ENCODE measurements at regions not wholly inside any gene's neighbourhood (a gene's known extent, or its start where the extent isn't known, plus 50 kb on each side); places are given as distances from the start of the nearest gene placed in this dataset.
A peak's percentile ranks its signal among the peaks of the same experiment; 100 is the strongest.

DNA sequence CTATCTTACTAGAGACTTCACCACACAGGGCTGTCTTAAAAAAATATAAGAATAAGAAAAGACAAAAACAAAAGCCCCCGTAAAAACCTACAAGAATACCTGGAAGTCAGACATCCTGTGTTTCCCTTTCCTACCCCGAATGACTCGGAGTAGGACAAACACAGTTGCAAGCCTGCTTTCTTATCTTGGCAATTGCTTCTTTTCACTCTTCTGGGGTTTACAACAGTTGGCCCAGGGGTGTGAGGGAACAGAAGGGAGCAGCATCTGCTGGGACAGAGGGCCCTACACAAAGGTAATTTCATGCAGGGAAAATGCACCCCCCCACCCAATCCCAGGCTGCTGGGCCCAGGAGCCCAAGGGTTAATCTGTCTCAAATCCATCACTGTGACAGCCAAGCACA, 220.6 kb downstream of the ARHGAP12 start:
- Histone ChIP-seq H3K36me3 (peaks cover 4% of the 10 kb centered on the region), H3K4me3 (peak overlapping the region; percentile 4), H3K27me3 (no peaks in the 10 kb centered on the region), H3K27ac (peak overlapping the region; percentile 87), H3K4me1 (peaks cover 28% of the 10 kb centered on the region), H3K79me2 (ENCODE audit: low read depth) (no peaks in the 10 kb centered on the region), H2AFZ (replicated peaks) (peak overlapping the region; percentile 2), H4K20me1 (ENCODE audit: low read depth) (no peaks in the 10 kb centered on the region), H3K9me3 (ENCODE audit: low read depth) (peaks cover 12% of the 10 kb centered on the region), H3K9ac (no peak overlapping the region), H3F3A (ENCODE audit: low read depth) (peaks cover 26% of the 10 kb centered on the region), H3K4me2 (peak overlapping the region; percentile 68)
- H3K36me3 Mint-ChIP-seq = peaks cover 13% of the 10 kb centered on the region
- peaks cover 16% of the 10 kb centered on the region for H3K27me3 Mint-ChIP-seq (ENCODE audit: insufficient read depth, low read depth)
- peaks cover 40% of the 10 kb centered on the region for H3K9me3 Mint-ChIP-seq
- no peak for TF ChIP-seq EZH2phosphoT487 (IDR thresholded peaks at IDR 0.05)
- no peak for TF ChIP-seq EZH2 (IDR thresholded peaks at IDR 0.05)
- TF ChIP-seq, protein P1, sequence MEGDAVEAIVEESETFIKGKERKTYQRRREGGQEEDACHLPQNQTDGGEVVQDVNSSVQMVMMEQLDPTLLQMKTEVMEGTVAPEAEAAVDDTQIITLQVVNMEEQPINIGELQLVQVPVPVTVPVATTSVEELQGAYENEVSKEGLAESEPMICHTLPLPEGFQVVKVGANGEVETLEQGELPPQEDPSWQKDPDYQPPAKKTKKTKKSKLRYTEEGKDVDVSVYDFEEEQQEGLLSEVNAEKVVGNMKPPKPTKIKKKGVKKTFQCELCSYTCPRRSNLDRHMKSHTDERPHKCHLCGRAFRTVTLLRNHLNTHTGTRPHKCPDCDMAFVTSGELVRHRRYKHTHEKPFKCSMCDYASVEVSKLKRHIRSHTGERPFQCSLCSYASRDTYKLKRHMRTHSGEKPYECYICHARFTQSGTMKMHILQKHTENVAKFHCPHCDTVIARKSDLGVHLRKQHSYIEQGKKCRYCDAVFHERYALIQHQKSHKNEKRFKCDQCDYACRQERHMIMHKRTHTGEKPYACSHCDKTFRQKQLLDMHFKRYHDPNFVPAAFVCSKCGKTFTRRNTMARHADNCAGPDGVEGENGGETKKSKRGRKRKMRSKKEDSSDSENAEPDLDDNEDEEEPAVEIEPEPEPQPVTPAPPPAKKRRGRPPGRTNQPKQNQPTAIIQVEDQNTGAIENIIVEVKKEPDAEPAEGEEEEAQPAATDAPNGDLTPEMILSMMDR (IDR thresholded peaks at IDR 0.05) = no peak
- H3K27ac Mint-ChIP-seq = peak overlapping the region; percentile 64
- DNase-seq (ENCODE audit: low spot score) = peak; percentile 10
- peak overlapping the region; percentile 75 for H3K4me3 Mint-ChIP-seq
- peaks cover 46% of the 10 kb centered on the region for H3K4me1 Mint-ChIP-seq

DNA sequence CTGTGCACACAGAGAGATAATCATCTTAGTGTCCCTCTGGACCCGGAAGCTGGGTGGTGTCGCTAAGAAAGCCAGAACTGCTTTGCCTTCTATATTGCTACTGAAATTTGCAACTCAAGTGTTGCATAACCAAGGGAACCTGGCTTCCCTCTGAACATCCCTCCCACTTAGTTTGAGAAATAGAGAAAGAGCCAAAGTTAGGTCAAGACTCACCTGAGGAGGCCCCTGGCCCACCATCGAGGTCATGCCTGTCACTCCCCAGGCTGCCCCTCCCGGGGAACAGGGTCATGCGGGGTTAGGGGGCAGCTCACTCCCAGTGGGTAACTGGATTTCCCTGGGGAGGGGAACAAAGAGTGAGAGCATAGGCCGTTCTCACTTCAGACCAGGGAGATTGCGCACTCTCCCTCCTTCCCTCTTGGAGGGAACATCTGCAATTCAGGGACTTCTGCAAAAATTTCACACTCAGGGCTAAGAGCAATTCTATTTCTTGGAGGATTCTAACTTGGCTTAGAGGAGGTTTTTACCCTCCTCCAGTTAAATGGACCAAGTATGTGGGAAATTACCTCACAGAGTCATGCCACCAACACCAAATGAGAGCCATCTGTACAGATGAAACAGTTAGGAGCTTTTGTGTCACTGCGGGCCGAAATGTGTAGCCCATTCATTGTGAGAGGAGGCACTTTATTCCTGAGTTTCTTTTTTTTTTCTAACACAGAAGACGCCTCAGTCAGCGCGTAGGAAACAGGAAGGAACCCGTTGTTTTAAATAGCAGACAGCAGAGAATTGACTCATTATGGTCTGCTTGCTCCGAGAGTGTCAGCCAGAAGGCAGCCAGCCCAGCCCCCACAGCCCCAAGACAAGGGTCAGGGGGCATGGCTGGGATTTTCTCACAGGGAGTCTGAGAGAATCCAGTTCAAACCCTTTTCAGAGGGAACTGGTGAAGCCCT, 221.3 kb downstream of the ARHGAP12 start:
- peak overlapping the region; percentile 87 for H3K27ac ChIP-seq
- no peak for TF ChIP-seq EZH2 (IDR thresholded peaks at IDR 0.05)
- TF ChIP-seq, protein P1 (IDR thresholded peaks at IDR 0.05) = no peak
- no peak for TF ChIP-seq EZH2phosphoT487 (IDR thresholded peaks at IDR 0.05)
- H3K36me3 ChIP-seq = peaks cover 4% of the 10 kb centered on the region
- H3K4me1 ChIP-seq = peaks cover 28% of the 10 kb centered on the region
- H3K4me1 Mint-ChIP-seq = peaks cover 46% of the 10 kb centered on the region
- no peak overlapping the region for H3K9ac ChIP-seq
- peak overlapping the region; percentile 64 for H3K27ac Mint-ChIP-seq
- H4K20me1 ChIP-seq (ENCODE audit: low read depth) = no peaks in the 10 kb centered on the region
- peak overlapping the region; percentile 2 for H2AFZ ChIP-seq (replicated peaks)
- peak; percentile 74 for DNase-seq (ENCODE audit: low spot score)
- no peaks in the 10 kb centered on the region for H3K79me2 ChIP-seq (ENCODE audit: low read depth)
- peaks cover 41% of the 10 kb centered on the region for H3K9me3 Mint-ChIP-seq
- H3K9me3 ChIP-seq (ENCODE audit: low read depth) = peaks cover 12% of the 10 kb centered on the region
- H3K27me3 Mint-ChIP-seq (ENCODE audit: insufficient read depth, low read depth) = peaks cover 11% of the 10 kb centered on the region
- peaks cover 13% of the 10 kb centered on the region for H3K36me3 Mint-ChIP-seq
- H3F3A ChIP-seq (ENCODE audit: low read depth) = peaks cover 26% of the 10 kb centered on the region
- peak overlapping the region; percentile 75 for H3K4me3 Mint-ChIP-seq
- no peaks in the 10 kb centered on the region for H3K27me3 ChIP-seq
- H3K4me3 ChIP-seq = peak overlapping the region; percentile 4
- peak overlapping the region; percentile 68 for H3K4me2 ChIP-seq

DNA sequence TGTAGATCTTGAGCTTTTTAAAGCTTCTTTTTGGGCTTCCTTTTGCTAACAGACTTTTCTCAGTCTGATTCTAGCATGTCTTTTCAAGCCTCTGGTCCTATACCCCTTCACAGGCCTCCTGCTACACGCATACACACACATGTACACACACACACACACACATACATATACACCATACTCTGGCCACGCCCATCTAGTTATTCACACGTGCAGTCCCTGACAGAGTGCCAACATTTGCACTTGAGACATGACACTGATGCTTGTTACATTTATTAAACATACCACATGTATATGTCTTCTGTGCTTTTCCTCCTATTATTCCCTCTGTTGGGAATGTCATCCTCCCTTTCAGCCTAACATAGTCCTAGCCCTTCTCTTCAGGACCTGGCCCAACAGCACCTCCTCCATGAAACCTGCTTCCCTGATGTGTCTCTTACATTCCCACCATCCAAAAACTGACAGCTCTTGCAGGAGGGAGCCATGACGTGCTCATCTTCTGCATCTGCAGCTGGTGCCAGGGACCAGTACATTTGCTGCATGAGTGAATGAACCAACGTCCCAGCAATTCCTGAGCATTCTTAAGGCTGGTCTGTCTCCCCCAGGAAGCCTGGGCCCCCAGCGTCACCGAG, 222.1 kb downstream of the ARHGAP12 start:
- Histone ChIP-seq H3K9ac (no peak overlapping the region), H3K4me2 (peak overlapping the region; percentile 68)
- H3K27ac Mint-ChIP-seq = peak overlapping the region; percentile 64

More for the DNA sequence above, 222.1 kb downstream of the ARHGAP12 start:
- Histone ChIP-seq H3K27ac (peak overlapping the region; percentile 87), H3K4me3 (no peak overlapping the region), H3K27me3 (no peaks in the 10 kb centered on the region), H3K79me2 (ENCODE audit: low read depth) (no peaks in the 10 kb centered on the region), H3K9me3 (ENCODE audit: low read depth) (peaks cover 12% of the 10 kb centered on the region), H3K4me1 (peaks cover 28% of the 10 kb centered on the region), H3K36me3 (peaks cover 4% of the 10 kb centered on the region), H2AFZ (replicated peaks) (no peak overlapping the region), H4K20me1 (ENCODE audit: low read depth) (no peaks in the 10 kb centered on the region), H3F3A (ENCODE audit: low read depth) (peaks cover 26% of the 10 kb centered on the region)
- peaks cover 9% of the 10 kb centered on the region for H3K36me3 Mint-ChIP-seq
- TF ChIP-seq, protein P1 (IDR thresholded peaks at IDR 0.05) = no peak
- TF ChIP-seq EZH2phosphoT487 (IDR thresholded peaks at IDR 0.05) (no peak), EZH2 (IDR thresholded peaks at IDR 0.05) (no peak)
- H3K9me3 Mint-ChIP-seq = peaks cover 41% of the 10 kb centered on the region
- H3K27me3 Mint-ChIP-seq (ENCODE audit: insufficient read depth, low read depth) = peaks cover 10% of the 10 kb centered on the region
- peaks cover 46% of the 10 kb centered on the region for H3K4me1 Mint-ChIP-seq
- DNase-seq (ENCODE audit: low spot score) = no peak
- H3K4me3 Mint-ChIP-seq = peak overlapping the region; percentile 4
